H9 (cell line): ENCODE measurements at regions not wholly inside any gene's neighbourhood (a gene's known extent, or its start where the extent isn't known, plus 50 kb on each side); places are given as distances from the start of the nearest gene placed in this dataset.

ENCODE experiments used
- DNase-seq: peaks from one replicate; pipeline ENCODE4 v3.0.0-alpha.2; 2017
- H2AFZ ChIP-seq: one replicate; pipeline ENCODE4 v1.6.1; 2013; ENCODE audit warnings: mild to moderate bottlenecking, low read length, control low read depth, moderate library complexity
- H2AK5ac ChIP-seq: 2 replicates; pipeline ENCODE4 v1.6.1; 2013; ENCODE audit warnings: low read length, control low read depth, mixed read lengths; ENCODE audit not compliant: insufficient read length
- H2BK120ac ChIP-seq: one replicate; pipeline ENCODE4 v1.6.1; 2013; ENCODE audit warnings: low read depth, mild to moderate bottlenecking, low read length, control low read depth, inconsistent platforms; ENCODE audit not compliant: poor library complexity, severe bottlenecking
- H2BK12ac ChIP-seq: 2 replicates; pipeline ENCODE4 v1.6.1; 2013; ENCODE audit warnings: low read length, control low read depth, mixed read lengths, low read depth; ENCODE audit not compliant: insufficient read length
- H2BK15ac ChIP-seq: 2 replicates; pipeline ENCODE4 v1.6.1; 2013; ENCODE audit warnings: low read depth, low read length, control low read depth
- H2BK20ac ChIP-seq: one replicate; pipeline ENCODE4 v1.6.1; 2013; ENCODE audit warnings: low read depth, mild to moderate bottlenecking, low read length, control low read depth, inconsistent platforms; ENCODE audit not compliant: poor library complexity, severe bottlenecking
- H2BK5ac ChIP-seq: 2 replicates; pipeline ENCODE4 v1.6.1; 2013; ENCODE audit warnings: low read length, control low read depth, mixed read lengths; ENCODE audit not compliant: insufficient read length
- H3K14ac ChIP-seq: 2 replicates; pipeline ENCODE4 v1.6.1; 2013; ENCODE audit warnings: low read length, control low read depth; ENCODE audit not compliant: insufficient read depth
- H3K18ac ChIP-seq: 2 replicates; pipeline ENCODE4 v1.6.1; 2013; ENCODE audit warnings: low read depth, mild to moderate bottlenecking, mixed read lengths, low read length, control low read depth; ENCODE audit not compliant: insufficient read length
- H3K23ac ChIP-seq: 2 replicates; pipeline ENCODE4 v1.6.1; 2013; ENCODE audit warnings: low read length, control low read depth, mixed read lengths, low read depth; ENCODE audit not compliant: insufficient read length
- H3K23me2 ChIP-seq: 2 replicates; pipeline ENCODE4 v1.6.1; 2013; ENCODE audit warnings: low read depth, mild to moderate bottlenecking, mixed read lengths, low read length, control low read depth; ENCODE audit not compliant: insufficient read length, poor library complexity, severe bottlenecking
- H3K27ac ChIP-seq: 2 replicates; pipeline ENCODE4 v1.5.1; 2013; ENCODE audit warnings: low read length, control low read depth, mixed read lengths, low read depth; ENCODE audit not compliant: insufficient read length
- H3K27me3 ChIP-seq: 2 replicates; pipeline ENCODE4 v1.6.1; 2013; ENCODE audit warnings: low read length, control low read depth, inconsistent platforms; ENCODE audit not compliant: insufficient read depth
- H3K4ac ChIP-seq: 2 replicates; pipeline ENCODE4 v1.6.1; 2013; ENCODE audit warnings: low read depth, mild to moderate bottlenecking, control low read depth, inconsistent platforms, low read length, moderate library complexity
- H3K4me1 ChIP-seq: 2 replicates; pipeline ENCODE4 v1.6.1; 2013; ENCODE audit warnings: low read length, control low read depth, inconsistent platforms; ENCODE audit not compliant: insufficient read depth
- H3K4me2 ChIP-seq: 2 replicates; pipeline ENCODE4 v1.6.1; 2013; ENCODE audit warnings: low read length, control low read depth, mixed read lengths; ENCODE audit not compliant: insufficient read length, insufficient read depth
- H3K56ac ChIP-seq: 2 replicates; pipeline ENCODE4 v1.6.1; 2013; ENCODE audit warnings: low read depth, mild to moderate bottlenecking, mixed read lengths, low read length, control low read depth; ENCODE audit not compliant: insufficient read length
- H3K79me1 ChIP-seq: 2 replicates; pipeline ENCODE4 v1.6.1; 2013; ENCODE audit warnings: low read depth, mild to moderate bottlenecking, moderate library complexity, low read length, control low read depth, inconsistent platforms; ENCODE audit not compliant: insufficient read depth, poor library complexity, severe bottlenecking
- H3K79me2 ChIP-seq: 2 replicates; pipeline ENCODE4 v1.6.1; 2013; ENCODE audit warnings: low read length, control low read depth, inconsistent platforms; ENCODE audit not compliant: insufficient read depth
- H3K9ac ChIP-seq: 2 replicates; pipeline ENCODE4 v1.6.1; 2013; ENCODE audit warnings: low read length, control low read depth, mixed read lengths; ENCODE audit not compliant: insufficient read length; ENCODE audit errors: extremely low read depth
- H3K9me3 ChIP-seq: one replicate; pipeline ENCODE4 v1.6.1; 2013; ENCODE audit warnings: low read depth, low read length, inconsistent platforms; ENCODE audit not compliant: control insufficient read depth
- H3T11ph ChIP-seq: one replicate; pipeline ENCODE4 v1.6.1; 2013; ENCODE audit warnings: mild to moderate bottlenecking, low read length, control low read depth, inconsistent platforms
- H4K20me1 ChIP-seq: one replicate; pipeline ENCODE4 v1.6.1; 2013; ENCODE audit not compliant: control insufficient read depth, insufficient read length, insufficient read depth
- H4K5ac ChIP-seq: 2 replicates; pipeline ENCODE4 v1.6.1; 2013; ENCODE audit warnings: low read depth, mild to moderate bottlenecking, mixed read lengths, low read length, control low read depth; ENCODE audit not compliant: insufficient read length
- H4K8ac ChIP-seq: replicated peaks from 2 replicates; pipeline ENCODE4 v1.6.1; 2013; ENCODE audit warnings: low read length, control low read depth, mixed read lengths, low read depth; ENCODE audit not compliant: insufficient read length
- H4K91ac ChIP-seq: 2 replicates; pipeline ENCODE4 v1.6.1; 2013; ENCODE audit warnings: low read depth, mild to moderate bottlenecking, moderate library complexity, mixed read lengths, low read length, control low read depth; ENCODE audit not compliant: insufficient read length
- H3K27ac Mint-ChIP-seq, 3 experiments: 2 replicates in 2 of 3; 3 replicates in 1 of 3; pipeline ENCODE4 v1.8.0; 2020 to 2021; ENCODE audit warnings: mixed read lengths in 3 of 3, mild to moderate bottlenecking in 1 of 3, moderate library complexity in 1 of 3
- H3K27me3 Mint-ChIP-seq: 2 replicates; pipeline ENCODE4 v1.8.0; 2021; ENCODE audit warnings: low read depth, mild to moderate bottlenecking, moderate library complexity, mixed read lengths
- H3K36me3 Mint-ChIP-seq, 3 experiments: 2 replicates in 2 of 3; 3 replicates in 1 of 3; pipeline ENCODE4 v1.8.0; 2020 to 2021; ENCODE audit warnings: low read depth in 3 of 3, mixed read lengths in 3 of 3; ENCODE audit not compliant: insufficient read depth in 1 of 3
- H3K4me1 Mint-ChIP-seq, 2 experiments: 2 replicates each; pipeline ENCODE4 v1.8.0; 2020; ENCODE audit warnings: mixed read lengths in 2 of 2
- H3K4me3 Mint-ChIP-seq, 2 experiments: 2 replicates in 1 of 2; 3 replicates in 1 of 2; pipeline ENCODE4 v1.8.0; 2020 to 2021; ENCODE audit warnings: mild to moderate bottlenecking in 2 of 2, mixed read lengths in 2 of 2, moderate library complexity in 1 of 2
- H3K9me3 Mint-ChIP-seq, 2 experiments: 2 replicates in 1 of 2; 3 replicates in 1 of 2; pipeline ENCODE4 v1.8.0; 2020; ENCODE audit warnings: mild to moderate bottlenecking in 2 of 2, mixed read lengths in 2 of 2, moderate library complexity in 1 of 2
- CTCF ChIP-seq: fragments of 200-600 bp; sonication (generic); conservative IDR thresholded peaks from 3 replicates; pipeline ENCODE4 v1.8.0; 2021; ENCODE audit warnings: antibody characterized with exemption, mild to moderate bottlenecking
- whole genome bisulfite sequencing: extraction: QIAGEN DNeasy Blood & Tissue Kit; methylation state at CpG from one replicate; pipeline ENCODE4 v1.1.7; 2013; ENCODE audit warnings: missing lambda C conversion rate, low lambda C conversion rate, mixed read lengths; ENCODE audit not compliant: insufficient read length; ENCODE audit errors: extremely low coverage; 5-methylcytosine and 5-hydroxymethylcytosine counted together

- H3K23me2 ChIP-seq: no peaks in the 10 kb centered on the region
- peaks cover 0 to 2% of the 10 kb centered on the region in 2 experiments; a peak in 4 of 5 replicates for H3K9me3 Mint-ChIP-seq
- no peak for TF ChIP-seq CTCF
Measured at GRCh38 chr10:105785721-105786120, 1144.6 kb downstream of the SORCS3 start.

More at GRCh38 chr10:105785721-105786120, 1144.6 kb downstream of the SORCS3 start:
- H2AK5ac ChIP-seq: no peak overlapping the region
- H4K8ac ChIP-seq: no peak overlapping the region
- no peak overlapping the region for H3K56ac ChIP-seq
- DNase-seq: no peak
- no peak overlapping the region for H3T11ph ChIP-seq
- H4K5ac ChIP-seq: no peak overlapping the region
- H4K20me1 ChIP-seq: no peaks in the 10 kb centered on the region
- H3K79me2 ChIP-seq: no peaks in the 10 kb centered on the region
- WGBS: no CpG with 5 or more reads among the region's 3 CpGs
- H2BK120ac ChIP-seq: no peak overlapping the region
- H3K9me3 ChIP-seq: no peaks in the 10 kb centered on the region
- peaks cover 0 to 10% (median 0%) of the 10 kb centered on the region in 3 experiments; a peak in 3 of 7 replicates for H3K36me3 Mint-ChIP-seq
- peaks cover 0 to 7% of the 10 kb centered on the region in 2 experiments; a peak in 3 of 4 replicates for H3K4me1 Mint-ChIP-seq
- no peak overlapping the region for H4K91ac ChIP-seq
- no peak overlapping the region for H3K4me2 ChIP-seq
- H3K4me3 Mint-ChIP-seq: no peak overlapping the region
- H2BK5ac ChIP-seq: no peak overlapping the region
- H3K79me1 ChIP-seq: no peaks in the 10 kb centered on the region
- H3K18ac ChIP-seq: no peak overlapping the region
- no peak overlapping the region for H2BK12ac ChIP-seq
- H2BK15ac ChIP-seq: no peak overlapping the region
- no peak overlapping the region for H2BK20ac ChIP-seq
- H3K4ac ChIP-seq: no peak overlapping the region
- H3K27ac Mint-ChIP-seq: no peak overlapping the region
- H3K9ac ChIP-seq: no peak overlapping the region
- H3K23ac ChIP-seq: no peak overlapping the region
- no peak overlapping the region for H3K27ac ChIP-seq
- peaks cover 2% of the 10 kb centered on the region for H3K27me3 Mint-ChIP-seq
- H3K14ac ChIP-seq: no peak overlapping the region
- H3K4me1 ChIP-seq: no peaks in the 10 kb centered on the region
- no peaks in the 10 kb centered on the region for H3K27me3 ChIP-seq
- H2AFZ ChIP-seq: no peak overlapping the region
